ENCODE measurements at regions not wholly inside any gene's neighbourhood (a gene's known extent, or its start where the extent isn't known, plus 50 kb on each side); places are given as distances from the start of the nearest gene placed in this dataset.

DNA sequence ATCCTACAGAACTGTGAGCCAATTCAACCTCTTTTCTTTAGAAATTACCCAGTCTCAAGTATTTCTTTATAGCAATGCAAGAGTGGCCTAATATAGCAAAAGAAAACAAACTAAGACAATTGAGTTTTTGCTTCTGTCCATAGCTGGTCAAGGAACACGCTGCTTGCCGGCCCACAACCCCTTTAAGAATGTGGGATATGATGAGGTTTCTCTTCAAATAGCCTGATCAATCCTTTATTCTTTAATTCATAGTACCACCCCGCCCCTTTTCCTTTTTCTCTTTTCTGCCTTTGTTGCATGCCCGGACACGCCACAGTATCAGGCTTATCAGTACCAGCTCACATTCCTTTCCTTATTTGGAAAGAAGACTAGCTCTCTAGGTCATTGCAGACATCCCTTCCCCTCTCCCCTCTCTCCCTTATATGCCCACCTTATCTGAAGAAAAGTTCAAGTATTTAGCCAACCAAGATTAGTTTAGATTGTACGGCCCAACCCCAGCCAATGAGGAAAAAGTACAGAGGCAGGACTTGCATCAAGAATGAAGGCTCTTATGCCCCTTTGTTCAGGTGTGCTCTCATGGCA, 404.5 kb downstream of the OCA2 start:
- TF ChIP-seq, protein P1, sequence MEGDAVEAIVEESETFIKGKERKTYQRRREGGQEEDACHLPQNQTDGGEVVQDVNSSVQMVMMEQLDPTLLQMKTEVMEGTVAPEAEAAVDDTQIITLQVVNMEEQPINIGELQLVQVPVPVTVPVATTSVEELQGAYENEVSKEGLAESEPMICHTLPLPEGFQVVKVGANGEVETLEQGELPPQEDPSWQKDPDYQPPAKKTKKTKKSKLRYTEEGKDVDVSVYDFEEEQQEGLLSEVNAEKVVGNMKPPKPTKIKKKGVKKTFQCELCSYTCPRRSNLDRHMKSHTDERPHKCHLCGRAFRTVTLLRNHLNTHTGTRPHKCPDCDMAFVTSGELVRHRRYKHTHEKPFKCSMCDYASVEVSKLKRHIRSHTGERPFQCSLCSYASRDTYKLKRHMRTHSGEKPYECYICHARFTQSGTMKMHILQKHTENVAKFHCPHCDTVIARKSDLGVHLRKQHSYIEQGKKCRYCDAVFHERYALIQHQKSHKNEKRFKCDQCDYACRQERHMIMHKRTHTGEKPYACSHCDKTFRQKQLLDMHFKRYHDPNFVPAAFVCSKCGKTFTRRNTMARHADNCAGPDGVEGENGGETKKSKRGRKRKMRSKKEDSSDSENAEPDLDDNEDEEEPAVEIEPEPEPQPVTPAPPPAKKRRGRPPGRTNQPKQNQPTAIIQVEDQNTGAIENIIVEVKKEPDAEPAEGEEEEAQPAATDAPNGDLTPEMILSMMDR (IDR thresholded peaks at IDR 0.05) = no peak
- H3K4me3 ChIP-seq = no peak overlapping the region
- DNase-seq (no peak), ATAC-seq (no peak)
- H3K36me3 ChIP-seq = no peaks in the 10 kb centered on the region
- H3K27ac ChIP-seq = no peak overlapping the region
- intact Hi-C loops (cut with DNase I) = no loop called here
- H3K27me3 ChIP-seq = no peaks in the 10 kb centered on the region
- no peaks in the 10 kb centered on the region for H3K4me1 ChIP-seq
- no peaks in the 10 kb centered on the region for H3K9me3 ChIP-seq

GRCh38 chr15:27693280-27693679, 405.8 kb downstream of the OCA2 start:
- no peaks in the 10 kb centered on the region for H3K4me1 ChIP-seq
- no peaks in the 10 kb centered on the region for H3K36me3 ChIP-seq
- no peaks in the 10 kb centered on the region for H3K27me3 ChIP-seq
- intact Hi-C loops (cut with DNase I) = no loop called here
- H3K9me3 ChIP-seq = no peaks in the 10 kb centered on the region
- no peak overlapping the region for H3K4me3 ChIP-seq
- DNase-seq = no peak
- no peak for ATAC-seq
- no peak overlapping the region for H3K27ac ChIP-seq
- TF ChIP-seq, protein P1 (IDR thresholded peaks at IDR 0.05) = no peak

GRCh38 chr15:27692438-27692837, 406.7 kb downstream of the OCA2 start:
- Histone ChIP-seq H3K4me1 (no peaks in the 10 kb centered on the region), H3K4me3 (no peak overlapping the region), H3K9me3 (no peaks in the 10 kb centered on the region), H3K27me3 (no peaks in the 10 kb centered on the region), H3K27ac (no peak overlapping the region), H3K36me3 (no peaks in the 10 kb centered on the region)
- intact Hi-C loops (cut with DNase I) = no loop called here
- DNase-seq = no peak
- ATAC-seq = no peak
- TF ChIP-seq, protein P1 (IDR thresholded peaks at IDR 0.05) = no peak

- H3K4me3 ChIP-seq = no peak overlapping the region
- TF ChIP-seq, protein P1 (IDR thresholded peaks at IDR 0.05) = no peak
- no peaks in the 10 kb centered on the region for H3K9me3 ChIP-seq
- no peaks in the 10 kb centered on the region for H3K36me3 ChIP-seq
- no peak for DNase-seq
- ATAC-seq = no peak
- H3K4me1 ChIP-seq = no peaks in the 10 kb centered on the region
- no peak overlapping the region for H3K27ac ChIP-seq
- H3K27me3 ChIP-seq = no peaks in the 10 kb centered on the region
- intact Hi-C loops (cut with DNase I) = no loop called here
Observed at GRCh38 chr15:27690290-27690689, 408.8 kb downstream of the OCA2 start.

GRCh38 chr15:27686971-27687370, 412.1 kb downstream of the OCA2 start:
- ATAC-seq = no peak
- intact Hi-C loops (cut with DNase I) = no loop called here
- no peak for DNase-seq
- no peaks in the 10 kb centered on the region for H3K4me1 ChIP-seq
- TF ChIP-seq, protein P1 (IDR thresholded peaks at IDR 0.05) = no peak
- H3K27me3 ChIP-seq = no peaks in the 10 kb centered on the region
- no peak overlapping the region for H3K4me3 ChIP-seq
- no peak overlapping the region for H3K27ac ChIP-seq
- H3K36me3 ChIP-seq = no peaks in the 10 kb centered on the region
- H3K9me3 ChIP-seq = no peaks in the 10 kb centered on the region

DNA sequence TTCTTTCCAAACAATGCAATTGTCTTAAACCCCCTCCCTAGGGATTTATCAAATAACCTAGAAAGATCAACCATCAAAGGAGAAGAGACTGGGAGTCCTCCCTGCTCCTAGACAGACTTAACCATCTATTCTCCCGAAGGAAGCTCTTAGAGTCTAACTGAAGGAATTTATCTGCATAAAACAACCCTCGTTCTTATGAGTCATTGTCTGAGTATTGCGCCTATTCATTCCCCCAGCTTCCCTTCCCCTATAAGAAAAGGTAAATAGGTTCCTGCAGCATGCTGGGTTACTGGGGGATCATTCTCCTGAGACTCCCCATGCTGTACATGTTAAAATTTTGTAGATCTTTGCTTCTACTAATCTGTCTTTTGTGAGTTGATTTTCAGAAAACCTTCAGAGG, 412.7 kb downstream of the OCA2 start:
- Histone ChIP-seq H3K27me3 (no peaks in the 10 kb centered on the region), H3K27ac (no peak overlapping the region), H3K4me3 (no peak overlapping the region), H3K36me3 (no peaks in the 10 kb centered on the region), H3K9me3 (no peaks in the 10 kb centered on the region), H3K4me1 (no peaks in the 10 kb centered on the region)
- DNase-seq (no peak), ATAC-seq (no peak)
- intact Hi-C loops (cut with DNase I) = no loop called here
- TF ChIP-seq, protein P1 (IDR thresholded peaks at IDR 0.05) = no peak

Data from upper lobe of right lung (tissue), 1 donor.